GM19351 (cell line): ENCODE measurements at regions not wholly inside any gene's neighbourhood (a gene's known extent, or its start where the extent isn't known, plus 50 kb on each side); places are given as distances from the start of the nearest gene placed in this dataset.
"Not testable (repeated sequence)": the region's sequence is repeated elsewhere in the genome, so short reads cannot be mapped to it uniquely, and the experiment has no call there.

ENCODE experiments used
- ATAC-seq: cut with Tn5 transposase; IDR thresholded peaks from one replicate; pipeline ENCODE4 v1.9.1; 2021; ENCODE audit warnings: mild to moderate bottlenecking, moderate library complexity; ENCODE audit not compliant: unreplicated experiment

DNA sequence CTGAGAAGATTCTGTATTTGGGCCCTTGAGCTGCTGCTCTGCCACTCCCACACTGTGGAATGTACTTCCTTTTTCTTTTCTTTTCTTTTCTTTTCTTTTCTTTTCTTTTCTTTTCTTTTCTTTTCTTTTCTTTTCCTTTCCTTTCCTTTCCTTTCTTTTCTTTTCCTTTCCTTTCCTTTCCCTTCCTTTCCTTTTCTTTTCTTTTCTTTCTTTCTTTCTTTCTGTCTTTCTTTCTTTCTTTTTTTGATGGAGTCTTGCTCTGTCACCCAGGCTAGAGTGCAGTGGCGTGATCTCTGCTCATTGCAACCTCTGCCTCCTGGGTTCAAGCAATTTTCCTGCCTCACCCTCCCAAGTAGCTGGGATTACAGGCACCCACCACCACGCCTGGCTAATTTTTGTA is 89.8 kb downstream of the DNAAF6 start:
- not testable (repeated sequence) for ATAC-seq

DNA sequence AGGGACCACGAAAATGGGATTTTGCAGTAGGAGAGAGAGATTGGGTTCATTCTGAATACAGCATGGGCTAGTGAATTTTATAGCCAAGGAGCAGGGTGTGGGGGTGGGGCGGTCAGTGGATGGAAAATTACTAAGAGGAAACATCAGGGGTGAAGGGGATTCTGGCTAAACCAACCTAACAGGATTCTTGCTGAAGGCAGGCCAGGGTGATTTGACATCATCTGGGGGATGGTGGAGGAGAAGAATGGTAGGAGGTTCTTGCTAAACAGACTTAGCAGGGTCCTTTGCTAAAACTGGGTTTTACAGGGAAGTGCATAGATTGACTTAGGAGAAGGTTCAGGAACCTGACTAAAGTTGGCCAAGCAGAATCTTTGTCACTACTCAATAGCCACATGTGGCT is 91.9 kb downstream of the DNAAF6 start:
- no peak for ATAC-seq

DNA sequence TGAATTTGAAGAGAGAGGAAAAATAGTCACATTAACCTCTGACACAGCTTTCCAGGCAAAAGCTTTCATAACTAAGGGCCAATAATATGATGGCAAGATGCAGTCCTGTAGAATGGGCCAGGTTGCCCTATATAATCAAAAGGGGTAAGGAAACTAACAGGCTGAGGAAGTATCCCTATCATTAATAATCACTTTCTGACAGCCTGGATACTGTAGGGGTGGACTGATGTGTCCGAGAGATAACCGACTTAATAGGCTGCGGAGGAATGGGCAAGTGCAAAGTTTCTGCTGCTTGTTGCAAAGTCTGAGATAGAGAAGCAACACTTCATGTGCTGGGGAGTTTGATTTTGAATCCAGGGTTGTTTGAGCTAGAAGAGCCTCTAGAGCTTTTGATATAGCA is 94.8 kb downstream of the DNAAF6 start:
- no peak for ATAC-seq

DNA sequence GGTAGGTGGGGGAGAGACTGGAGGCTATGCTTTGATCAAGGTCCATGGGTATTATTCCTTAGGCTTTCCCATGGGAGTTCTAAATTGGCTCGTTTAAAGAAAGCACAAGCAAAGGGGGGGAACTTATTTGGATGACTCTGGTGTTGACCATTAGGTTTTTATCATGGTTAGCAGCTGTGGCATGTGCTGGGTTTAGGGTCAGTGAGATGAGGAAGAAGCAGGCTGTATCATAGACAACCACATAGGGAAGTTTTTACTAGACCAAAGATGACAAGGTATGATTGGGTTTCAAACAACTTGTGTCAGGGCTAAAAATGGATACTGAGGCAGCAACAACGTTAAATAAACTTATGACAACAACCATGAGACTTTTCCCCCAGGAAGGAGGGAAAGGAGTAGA is 97.7 kb downstream of the DNAAF6 start:
- no peak for ATAC-seq

DNA sequence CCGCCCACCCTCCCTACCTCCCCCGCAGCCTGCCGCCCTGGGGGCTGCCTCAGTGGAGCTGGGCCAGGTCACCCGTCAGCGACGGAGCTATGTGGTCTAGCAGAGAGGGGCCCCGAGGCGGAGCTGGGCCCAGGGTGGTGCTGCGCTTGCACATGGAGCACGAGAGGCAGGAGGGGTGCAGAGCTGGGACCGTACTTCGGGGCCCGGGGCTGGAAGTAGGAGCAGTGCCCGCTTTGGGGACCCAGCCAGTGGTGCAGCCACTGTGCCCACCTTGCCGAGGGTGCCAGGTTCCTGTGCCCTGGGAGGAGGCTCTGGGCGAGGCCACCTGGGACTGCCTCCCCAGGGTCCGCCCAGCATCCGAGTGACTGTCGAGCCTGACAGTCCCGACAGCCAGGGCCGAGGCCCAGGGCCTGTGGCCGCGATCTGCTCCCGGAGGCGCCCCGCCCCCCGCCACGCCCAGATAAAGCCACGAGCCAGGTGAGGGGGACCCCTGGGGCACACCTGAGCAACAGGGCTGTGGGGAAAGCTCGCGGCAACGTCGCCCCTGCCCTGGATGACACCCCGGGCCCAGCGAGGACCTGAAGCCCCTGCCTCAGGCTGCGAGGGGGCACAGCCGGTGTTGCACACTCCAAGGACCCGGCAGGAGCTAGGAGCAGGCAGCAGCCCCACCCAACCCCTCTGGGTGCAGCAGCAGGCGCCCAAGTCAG is 117.5 kb downstream of the DNAAF6 start:
- no peak for ATAC-seq

DNA sequence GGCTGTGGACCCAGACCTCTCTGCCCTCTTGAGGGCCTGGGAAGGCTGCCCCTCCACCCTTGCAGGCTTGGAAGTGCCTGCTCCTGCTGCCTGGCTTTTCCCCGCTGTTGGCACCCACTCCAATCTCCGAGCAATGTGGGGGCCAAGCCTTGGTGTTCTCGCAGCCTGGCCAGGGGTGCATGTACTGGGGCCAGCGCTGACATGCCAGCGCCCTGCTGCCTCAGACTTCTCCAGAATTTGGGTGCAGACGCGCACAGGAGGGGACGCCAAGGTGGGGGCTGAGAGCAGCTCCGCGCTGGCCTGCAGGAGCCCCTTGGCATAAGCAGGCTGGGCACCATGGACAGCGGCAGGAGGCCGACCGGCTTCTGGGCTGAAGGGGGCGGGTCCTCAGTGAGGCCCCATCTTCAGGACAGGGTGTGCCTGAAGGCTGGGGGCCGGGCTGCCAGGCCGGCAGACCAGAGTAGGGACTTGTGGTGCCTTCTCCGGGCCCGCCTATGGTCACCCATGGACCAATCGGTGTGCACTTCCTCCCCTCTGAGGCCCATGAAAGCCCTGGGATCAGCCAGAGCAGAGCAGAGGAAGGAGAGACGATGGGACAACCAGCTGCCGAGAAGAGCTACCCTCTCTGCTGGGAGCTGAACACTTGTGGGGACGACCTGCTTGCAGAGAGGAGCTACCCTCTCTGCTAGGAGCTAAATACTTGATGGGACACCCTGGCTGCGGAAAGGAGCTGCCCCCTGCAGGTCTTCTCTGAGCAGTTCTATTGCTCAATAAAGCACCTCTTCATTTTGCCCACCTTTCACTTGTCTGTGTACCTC is 118.3 kb downstream of the DNAAF6 start:
- no peak for ATAC-seq

DNA sequence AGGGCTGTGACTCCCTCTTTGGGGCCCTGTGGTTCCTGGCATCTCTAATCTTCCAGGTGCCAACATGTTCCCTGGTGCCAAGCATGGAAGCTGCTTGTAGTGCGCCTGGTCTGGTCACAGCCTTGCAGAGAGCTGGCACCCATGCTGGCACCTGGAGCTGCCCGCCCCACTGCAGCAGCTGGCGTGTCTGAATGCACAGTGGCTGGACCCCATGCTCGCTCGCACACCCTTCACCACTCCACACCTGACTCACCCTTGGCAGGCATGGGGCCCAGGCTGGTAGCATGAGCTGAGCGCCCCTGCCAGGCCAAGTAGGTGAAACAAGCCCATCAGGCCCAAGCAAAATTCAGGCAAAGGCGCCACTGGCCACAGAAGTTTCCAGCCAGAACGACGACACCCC is 119.1 kb downstream of the DNAAF6 start:
- ATAC-seq, result no peak

DNA sequence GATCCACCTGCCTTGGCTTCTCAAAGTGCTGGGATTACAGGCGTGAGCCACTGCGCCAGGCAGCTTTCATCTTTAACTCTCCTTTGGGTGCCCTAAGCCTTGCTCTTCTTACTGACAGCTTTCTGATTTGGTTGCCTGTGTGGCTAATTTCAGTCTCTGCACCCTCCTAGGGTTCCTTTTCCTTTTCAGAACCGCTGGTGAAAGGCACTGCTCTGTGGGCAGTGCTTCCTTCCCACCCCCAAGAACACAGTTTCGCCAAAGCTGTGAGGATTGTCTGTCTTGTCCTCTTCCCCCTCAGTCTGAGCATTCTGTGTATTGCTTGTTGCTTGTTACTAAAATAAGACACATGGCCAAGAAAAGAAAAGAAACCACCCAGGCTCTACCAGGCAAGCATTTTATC is 101.4 kb upstream of the FRMPD3 start:
- no peak for ATAC-seq

DNA sequence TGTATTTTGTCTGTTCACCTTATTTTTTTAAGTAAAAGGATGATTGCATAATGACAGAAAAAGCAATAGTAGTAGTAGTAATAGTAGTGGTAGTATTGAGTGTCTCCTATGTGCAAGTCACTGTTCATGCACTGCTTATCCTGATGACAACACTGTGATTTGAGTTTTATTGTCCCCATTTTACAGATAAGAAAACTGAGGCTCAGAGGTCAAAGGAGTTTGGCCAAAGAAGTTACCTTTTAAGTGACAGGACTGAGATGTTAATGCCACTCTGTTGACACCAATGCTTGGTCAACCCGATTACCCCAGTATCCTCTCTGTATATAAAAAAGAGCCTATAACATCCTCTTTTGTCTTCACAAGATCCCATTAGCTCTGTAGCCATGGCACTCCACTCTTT is 100.5 kb upstream of the FRMPD3 start:
- ATAC-seq, result no peak

DNA sequence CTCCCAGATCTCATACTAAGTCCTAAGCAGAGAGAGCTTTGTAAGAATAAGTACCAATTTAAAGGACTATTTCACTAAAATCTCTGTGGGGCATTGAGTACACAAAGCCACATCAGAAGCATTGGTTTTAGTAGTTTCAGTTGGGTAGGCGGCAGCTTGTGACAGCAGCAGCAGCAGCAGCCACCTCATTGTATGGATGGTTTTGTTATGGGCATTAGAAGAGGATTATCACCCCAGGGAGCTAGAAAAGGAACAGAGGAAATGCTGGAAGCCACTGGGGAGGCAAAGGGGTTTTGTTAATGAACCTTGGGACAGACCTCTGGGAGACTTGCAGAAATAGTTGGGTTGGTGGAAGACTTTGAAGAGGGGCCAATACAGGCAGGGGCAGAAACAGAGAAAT is 93.9 kb upstream of the FRMPD3 start:
- ATAC-seq, result peak; percentile 50

DNA sequence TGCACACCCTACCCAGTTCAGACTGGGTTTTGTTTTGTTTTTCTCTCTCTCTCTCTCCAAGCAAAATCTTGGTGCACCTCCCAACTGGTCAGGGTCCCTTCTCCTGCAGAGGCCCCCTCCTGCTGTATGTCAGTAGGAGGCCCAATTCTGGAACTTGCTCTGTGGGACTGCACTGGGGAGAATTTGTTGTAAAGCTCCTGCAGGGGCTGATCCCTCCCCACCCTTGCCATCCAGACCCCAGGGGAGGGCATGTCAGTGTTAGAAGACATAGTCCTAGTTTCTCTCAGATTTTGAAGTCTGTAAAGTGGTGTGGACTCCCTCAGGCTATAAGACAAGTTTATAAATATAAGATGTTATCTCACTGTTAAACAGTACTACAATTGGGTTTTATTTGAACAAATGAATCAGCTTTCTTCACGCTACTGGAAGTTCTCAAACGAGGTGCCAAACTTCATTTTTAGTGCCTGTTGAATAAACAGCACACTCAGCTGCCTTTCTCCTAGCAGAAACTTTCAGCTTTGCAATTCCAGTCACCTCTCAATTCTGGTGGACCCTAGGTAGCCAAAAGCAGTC is 88.6 kb upstream of the FRMPD3 start:
- ATAC-seq, result no peak

DNA sequence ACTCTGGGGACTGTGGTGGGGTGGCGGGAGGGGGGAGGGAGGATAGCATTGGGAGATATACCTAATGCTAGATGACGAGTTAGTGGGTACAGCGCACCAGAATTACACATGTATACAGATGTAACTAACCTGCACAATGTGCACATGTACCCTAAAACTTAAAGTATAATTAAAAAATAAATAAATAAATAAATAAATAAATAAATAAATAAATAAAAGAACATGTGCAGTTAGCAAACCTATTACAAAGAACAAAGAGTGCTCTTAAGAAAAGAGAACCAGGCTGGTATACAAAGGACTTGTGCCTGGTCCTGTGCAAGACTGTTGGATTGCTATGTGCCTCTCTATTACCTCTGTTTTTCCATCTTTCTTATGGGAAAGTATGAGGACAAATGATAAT is 79.3 kb upstream of the FRMPD3 start:
- ATAC-seq, result not testable (repeated sequence)

DNA sequence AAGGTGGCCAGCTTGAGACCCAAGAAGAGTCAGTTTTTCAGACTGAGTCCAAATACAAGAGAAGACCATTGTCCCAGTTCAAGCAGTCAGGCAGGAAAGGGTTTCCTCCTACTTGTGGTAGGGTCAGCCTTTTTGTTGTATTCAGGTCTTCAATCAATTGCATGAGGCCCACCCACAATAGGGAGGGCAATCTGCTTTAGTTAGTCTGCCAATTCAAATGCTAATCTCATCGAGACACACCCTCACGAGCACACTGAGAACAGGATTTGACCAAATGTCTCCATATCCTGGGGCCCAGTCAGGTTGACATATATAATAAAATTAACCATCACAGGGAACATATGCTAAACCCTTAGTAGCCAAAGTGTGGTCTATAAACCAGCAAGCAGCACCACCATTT is 75.3 kb upstream of the FRMPD3 start:
- no peak for ATAC-seq

DNA sequence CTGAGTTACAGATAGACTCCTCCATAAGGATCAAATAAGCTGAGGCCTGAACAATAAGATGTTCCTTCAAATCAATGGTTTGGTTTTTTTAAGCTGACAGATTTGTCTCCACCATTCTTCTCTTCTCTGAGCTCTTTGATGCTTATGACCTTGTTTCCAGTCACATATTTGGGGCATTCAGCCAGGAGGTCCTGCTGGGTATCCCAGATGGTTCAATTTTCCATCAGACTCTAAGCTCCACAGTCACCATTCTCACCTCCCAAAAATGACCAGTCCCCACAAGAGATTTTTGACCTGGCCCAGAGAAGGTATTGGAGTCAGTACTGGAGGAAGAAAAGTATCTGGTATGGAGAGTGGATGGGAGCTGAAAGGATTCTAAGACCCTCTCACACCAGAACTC is 74.6 kb upstream of the FRMPD3 start:
- ATAC-seq, result no peak

DNA sequence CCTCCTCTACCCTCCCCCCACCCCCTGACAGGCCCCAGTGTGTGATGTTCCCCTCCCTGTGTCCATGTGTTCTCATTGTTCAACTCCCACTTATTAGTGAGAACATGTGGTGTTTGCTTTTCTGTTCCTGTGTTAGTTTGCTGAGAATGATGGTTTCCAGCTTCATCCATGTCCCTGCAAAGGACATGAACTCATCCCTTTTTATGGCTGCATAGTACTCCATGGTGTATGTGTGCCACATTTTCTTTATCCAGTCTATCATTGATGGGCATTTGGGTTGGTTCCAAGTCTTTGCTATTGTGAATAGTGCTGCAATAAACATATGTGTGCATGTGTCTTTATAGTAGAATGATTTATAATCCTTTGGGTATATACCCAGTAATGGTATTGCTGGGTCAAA is 73.3 kb upstream of the FRMPD3 start:
- ATAC-seq, result not testable (repeated sequence)

DNA sequence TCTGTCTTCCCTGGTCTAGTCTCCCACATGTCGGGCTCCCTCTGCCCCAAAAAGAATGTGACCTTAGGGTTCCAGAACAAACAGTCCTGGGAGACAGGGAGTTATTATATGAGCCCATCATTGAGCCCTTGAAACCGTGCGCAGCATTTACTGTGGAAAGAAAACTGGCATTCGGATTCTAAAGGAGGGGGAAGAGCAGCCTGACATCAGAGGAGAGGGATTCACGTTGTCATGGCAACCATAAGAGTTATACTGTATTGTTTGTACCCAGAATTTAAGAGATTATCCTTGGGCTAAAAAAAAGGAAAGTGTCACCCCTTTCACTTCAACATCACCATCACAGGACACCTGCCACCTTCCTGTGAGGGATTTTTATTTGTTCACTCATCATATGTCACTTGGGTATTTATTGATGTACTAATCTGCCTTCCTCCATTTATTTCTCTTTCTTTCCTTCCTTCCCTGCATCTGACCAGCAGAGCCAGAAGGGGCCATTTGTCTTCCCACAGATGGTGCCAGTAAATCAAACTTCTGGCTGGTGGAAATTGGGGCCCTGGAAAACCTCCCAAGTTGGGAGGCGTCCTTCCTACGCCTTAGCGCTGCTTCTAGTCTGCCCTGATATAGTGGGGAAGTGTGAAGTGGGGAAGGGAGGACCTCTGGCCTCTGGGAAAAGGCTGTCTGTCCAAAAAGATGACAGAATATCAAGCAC is 64.9 kb upstream of the FRMPD3 start:
- ATAC-seq, result no peak

DNA sequence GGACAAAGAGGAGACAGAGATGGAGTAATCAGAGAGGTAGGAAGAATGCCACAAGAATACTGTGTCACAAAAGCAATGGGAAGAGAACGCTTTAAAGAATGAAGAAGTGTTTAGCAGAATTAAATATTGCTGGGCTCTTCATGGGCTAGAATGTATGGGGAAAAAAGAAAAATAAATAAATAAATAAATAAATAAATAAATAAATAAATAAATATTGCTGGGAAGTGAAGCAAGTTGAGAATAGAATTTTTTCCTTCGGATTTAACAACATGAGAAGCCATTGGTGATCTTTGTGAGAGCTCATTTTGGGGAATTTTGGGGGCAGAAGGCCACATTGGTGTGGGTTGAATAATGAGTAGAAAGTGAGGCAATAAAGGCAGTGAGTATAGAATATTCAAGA is 59.7 kb upstream of the FRMPD3 start:
- ATAC-seq, result no peak

DNA sequence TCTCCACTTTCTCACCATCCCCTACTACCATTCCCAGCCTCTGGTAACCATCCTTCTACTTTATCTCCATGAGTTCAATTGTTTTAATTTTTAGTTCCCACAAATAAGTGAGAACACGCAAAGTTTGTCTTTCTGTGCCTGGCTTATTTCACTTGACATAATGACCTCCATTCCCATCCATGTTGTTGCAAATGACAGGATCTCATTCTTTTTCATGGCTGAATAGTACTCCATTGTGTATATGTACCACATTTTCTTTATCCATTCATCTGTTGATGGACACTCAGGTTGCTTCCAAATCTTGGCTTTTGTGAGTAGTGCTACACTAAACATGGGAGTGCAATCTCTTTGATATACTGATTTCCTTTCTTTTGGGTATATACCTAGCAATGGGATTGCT is 55.8 kb upstream of the FRMPD3 start:
- not testable (repeated sequence) for ATAC-seq

DNA sequence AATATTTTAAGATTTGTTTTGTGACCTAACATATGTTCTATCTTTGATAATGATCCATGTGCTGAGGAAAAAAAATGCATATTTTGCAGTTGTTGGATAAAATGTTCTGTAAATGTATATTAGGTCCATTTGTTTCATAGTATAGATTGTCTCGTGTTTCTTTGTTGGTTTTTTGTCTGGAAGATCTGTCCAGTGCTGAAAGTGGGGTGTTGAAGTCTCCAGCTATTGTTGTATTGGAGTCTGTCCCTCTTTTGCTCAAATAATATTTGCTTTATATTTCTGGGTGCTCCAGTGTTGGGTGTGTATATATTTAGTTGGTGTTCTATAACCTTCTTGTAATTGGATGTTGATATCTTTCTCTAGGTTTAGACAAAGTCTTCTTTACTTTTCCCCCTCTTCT is 53.2 kb upstream of the FRMPD3 start:
- no peak for ATAC-seq

DNA sequence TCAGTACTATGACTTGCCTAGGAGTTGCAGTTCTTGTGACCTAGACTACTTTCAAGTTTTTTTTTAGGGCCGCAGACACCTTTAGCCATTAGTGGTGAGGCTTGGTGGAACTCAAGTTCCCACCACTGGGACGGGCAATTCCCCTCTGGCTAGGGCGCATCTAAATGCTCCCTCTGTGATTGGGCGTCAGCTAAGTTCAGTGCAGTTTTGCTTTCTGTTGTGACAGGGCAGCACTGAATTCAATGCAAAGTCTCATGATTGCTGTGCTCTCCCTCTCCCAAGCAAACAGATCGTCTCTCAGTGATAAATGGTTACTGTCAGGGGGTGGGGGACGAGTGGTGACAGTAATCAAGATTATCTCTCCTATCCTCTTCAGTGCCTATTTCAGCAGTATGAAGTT is 52.7 kb upstream of the FRMPD3 start:
- ATAC-seq, result no peak

DNA sequence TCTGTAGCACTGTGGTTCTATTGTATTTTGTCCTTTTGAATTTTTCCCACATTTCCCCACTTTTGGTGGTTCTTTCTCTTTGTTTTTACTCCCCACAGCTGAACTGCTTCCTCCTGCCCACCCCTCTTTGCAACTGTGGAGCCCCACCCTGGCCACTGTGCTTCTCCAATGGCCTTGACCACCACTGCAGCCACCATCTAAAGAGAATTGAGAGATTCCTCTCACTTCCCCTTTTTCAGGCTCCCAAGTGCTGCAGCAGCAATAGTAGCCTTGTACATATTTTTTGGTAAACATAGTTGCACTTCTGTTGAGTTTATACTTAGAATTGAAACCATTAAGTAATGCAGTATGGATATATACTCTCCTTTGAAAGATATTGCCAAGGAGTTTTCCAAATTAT is 51.3 kb upstream of the FRMPD3 start:
- ATAC-seq, result peak; percentile 97
